RWPE1 (cell line): ENCODE measurements at regions not wholly inside any gene's neighbourhood (a gene's known extent, or its start where the extent isn't known, plus 50 kb on each side); places are given as distances from the start of the nearest gene placed in this dataset.

Source experiments
- CTCF ChIA-PET: fragments of 350-600 bp; sonication (Branson Sonifier 250); formaldehyde crosslinking; extraction: SDS; loops from one replicate; lab custom pipeline; 2021; lab: Yijun Ruan, JAX
- POLR2A ChIA-PET: fragments of 400-600 bp; formaldehyde crosslinking; extraction: SDS; loops from one replicate; lab custom pipeline; 2020; ENCODE audit warnings: antibody characterized with exemption; ENCODE audit not compliant: low non-redundant PET; lab: Yijun Ruan, JAX
- DNase-seq: peaks from one replicate; pipeline ENCODE4 v3.0.0; 2012; ENCODE audit warnings: low spot score
- H3K27ac ChIP-seq: fragments of 450-650 bp; 2 replicates; pipeline ENCODE4 v1.5.1; 2017
- CTCF ChIP-seq: fragments of 450-650 bp; conservative IDR thresholded peaks from 2 replicates; pipeline ENCODE4 v1.5.1; 2017; ENCODE audit warnings: low read depth, mild to moderate bottlenecking

- H3K27ac ChIP-seq: no peak overlapping the region
- no peak for DNase-seq
- CTCF ChIA-PET: no interaction called here
- POLR2A ChIA-PET: no interaction called here
- TF ChIP-seq CTCF: no peak
These were observed 104.8 kb downstream of the CYB561 start for GRCh38 chr17:63341276-63341675.

GRCh38 chr17:63344383-63344782 lies 101.7 kb downstream of the CYB561 start:
- TF ChIP-seq CTCF: no peak
- ChIA-PET POLR2A (no interaction called here), CTCF (no interaction called here)
- no peak overlapping the region for H3K27ac ChIP-seq
- DNase-seq: no peak

GRCh38 chr17:63345611-63346010 lies 100.5 kb downstream of the CYB561 start:
- no peak for DNase-seq
- CTCF ChIA-PET: no interaction called here
- no peak for TF ChIP-seq CTCF
- POLR2A ChIA-PET: no interaction called here
- H3K27ac ChIP-seq: no peak overlapping the region

GRCh38 chr17:63347475-63347874 lies 98.6 kb downstream of the CYB561 start:
- POLR2A ChIA-PET: no interaction called here
- no peak overlapping the region for H3K27ac ChIP-seq
- no peak for TF ChIP-seq CTCF
- CTCF ChIA-PET: interaction anchor here (0.5 to 0.6 kb wide), 3 partner anchors 31 to 522 kb away, joined by 3 to 6 read pairs (median 6); no protein-coding TSS in a partner anchor
- DNase-seq: no peak

GRCh38 chr17:63349478-63350000 lies 96.6 kb downstream of the CYB561 start:
- no peak overlapping the region for H3K27ac ChIP-seq
- no peak for DNase-seq
- ChIA-PET POLR2A (no interaction called here), CTCF (no interaction called here)
- TF ChIP-seq CTCF: no peak

- no peak for TF ChIP-seq CTCF
- H3K27ac ChIP-seq: no peak overlapping the region
- POLR2A ChIA-PET: no interaction called here
- no peak for DNase-seq
- CTCF ChIA-PET: no interaction called here
These were observed 95.7 kb downstream of the CYB561 start for GRCh38 chr17:63350364-63350763.

GRCh38 chr17:63354256-63354655 lies 91.8 kb downstream of the CYB561 start:
- POLR2A ChIA-PET: no interaction called here
- CTCF ChIA-PET: no interaction called here
- H3K27ac ChIP-seq: no peak overlapping the region
- DNase-seq: no peak
- TF ChIP-seq CTCF: no peak
